ENCODE measurements at regions not wholly inside any gene's neighbourhood (a gene's known extent, or its start where the extent isn't known, plus 50 kb on each side); places are given as distances from the start of the nearest gene placed in this dataset.

DNA sequence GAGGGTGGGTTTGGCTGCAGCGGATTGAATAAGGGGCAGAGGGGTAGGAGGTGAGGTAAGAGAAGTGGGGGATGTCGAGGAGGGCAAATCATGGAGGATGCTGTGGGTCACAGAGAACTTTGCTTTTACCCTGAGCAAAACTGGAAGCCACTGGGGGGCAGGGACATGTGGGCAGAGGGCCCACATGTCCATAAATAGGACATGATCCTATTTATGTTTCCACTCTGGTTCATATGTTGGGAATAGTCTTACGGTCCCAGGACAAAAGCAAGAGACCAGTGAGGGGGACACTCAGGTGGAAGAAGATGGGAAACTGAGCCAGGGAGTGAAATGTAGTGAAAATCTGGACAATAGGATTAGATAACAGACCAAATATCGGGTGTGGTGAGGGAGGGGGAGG lies 85.5 kb upstream of the MRPS22 start:
- Histone ChIP-seq H3K9me3 (ENCODE audit: control extremely low read depth in 1 of 3, control insufficient read depth in 2 of 3, insufficient read depth in 1 of 3, low read length in 2 of 3) (peaks cover 0 to 3% (median 0%) of the 10 kb centered on the region in 3 donors), H3K36me3 (replicated peaks in 1 of 2; ENCODE audit: control extremely low read depth in 1 of 2, control insufficient read depth in 1 of 2, extremely low read depth in 1 of 2, insufficient read depth in 2 of 2, low read length in 1 of 2) (no peaks in the 10 kb centered on the region), H3K79me2 (ENCODE audit: control insufficient read depth, insufficient read depth, low read length) (no peaks in the 10 kb centered on the region), H3K4me2 (replicated peaks; ENCODE audit: low read depth, low read length, poor library complexity, severe bottlenecking) (no peak overlapping the region), H3K4me3 (ENCODE audit: control extremely low read depth in 1 of 5, extremely low read depth in 1 of 5, insufficient read depth in 1 of 5, low read depth in 2 of 5, low read length in 4 of 5) (no peak overlapping the region), H3K27me3 (replicated peaks in 1 of 4; ENCODE audit: control extremely low read depth in 1 of 4, control insufficient read depth in 3 of 4, insufficient read depth in 4 of 4, low read length in 3 of 4) (peaks cover 0 to 4% (median 0%) of the 10 kb centered on the region in 4 experiments), H3K4me1 (ENCODE audit: control insufficient read depth in 2 of 2, insufficient read depth in 2 of 2, low read length in 2 of 2) (no peaks in the 10 kb centered on the region), H2AFZ (ENCODE audit: insufficient read depth, low read depth, low read length, poor library complexity, severe bottlenecking) (no peak overlapping the region), H4K20me1 (ENCODE audit: control insufficient read depth, insufficient read depth, low read length, poor library complexity, severe bottlenecking) (no peaks in the 10 kb centered on the region), H3K9ac (ENCODE audit: low read length) (no peak overlapping the region), H3K27ac (ENCODE audit: low read length in 2 of 2) (no peak overlapping the region)
- intact Hi-C loops (cut with micrococcal nuclease): no loop called here
- no peaks in the 10 kb centered on the region for H3K4me1 Mint-ChIP-seq
- no peaks in the 10 kb centered on the region for H3K9me3 Mint-ChIP-seq (ENCODE audit: insufficient read depth)
- WGBS (ENCODE audit: insufficient coverage): 77% methylated on average over 4 of the region's 4 CpGs
- H3K27me3 Mint-ChIP-seq: peaks cover 25% of the 10 kb centered on the region
- DNase-seq (no peak), ATAC-seq (ENCODE audit: low read depth) (no peak)
- no peak overlapping the region for H3K27ac Mint-ChIP-seq
- ChIA-PET POLR2A (no interaction called here), CTCF (no interaction called here)
- TF ChIP-seq, protein P1, sequence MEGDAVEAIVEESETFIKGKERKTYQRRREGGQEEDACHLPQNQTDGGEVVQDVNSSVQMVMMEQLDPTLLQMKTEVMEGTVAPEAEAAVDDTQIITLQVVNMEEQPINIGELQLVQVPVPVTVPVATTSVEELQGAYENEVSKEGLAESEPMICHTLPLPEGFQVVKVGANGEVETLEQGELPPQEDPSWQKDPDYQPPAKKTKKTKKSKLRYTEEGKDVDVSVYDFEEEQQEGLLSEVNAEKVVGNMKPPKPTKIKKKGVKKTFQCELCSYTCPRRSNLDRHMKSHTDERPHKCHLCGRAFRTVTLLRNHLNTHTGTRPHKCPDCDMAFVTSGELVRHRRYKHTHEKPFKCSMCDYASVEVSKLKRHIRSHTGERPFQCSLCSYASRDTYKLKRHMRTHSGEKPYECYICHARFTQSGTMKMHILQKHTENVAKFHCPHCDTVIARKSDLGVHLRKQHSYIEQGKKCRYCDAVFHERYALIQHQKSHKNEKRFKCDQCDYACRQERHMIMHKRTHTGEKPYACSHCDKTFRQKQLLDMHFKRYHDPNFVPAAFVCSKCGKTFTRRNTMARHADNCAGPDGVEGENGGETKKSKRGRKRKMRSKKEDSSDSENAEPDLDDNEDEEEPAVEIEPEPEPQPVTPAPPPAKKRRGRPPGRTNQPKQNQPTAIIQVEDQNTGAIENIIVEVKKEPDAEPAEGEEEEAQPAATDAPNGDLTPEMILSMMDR (IDR thresholded peaks at IDR 0.05): no peak
- no peak for TF ChIP-seq EZH2 (IDR thresholded peaks at IDR 0.05; ENCODE audit: borderline replicate concordance, insufficient read depth, low read depth, low read length, poor library complexity, severe bottlenecking)
- no peak overlapping the region for H3K4me3 Mint-ChIP-seq

DNA sequence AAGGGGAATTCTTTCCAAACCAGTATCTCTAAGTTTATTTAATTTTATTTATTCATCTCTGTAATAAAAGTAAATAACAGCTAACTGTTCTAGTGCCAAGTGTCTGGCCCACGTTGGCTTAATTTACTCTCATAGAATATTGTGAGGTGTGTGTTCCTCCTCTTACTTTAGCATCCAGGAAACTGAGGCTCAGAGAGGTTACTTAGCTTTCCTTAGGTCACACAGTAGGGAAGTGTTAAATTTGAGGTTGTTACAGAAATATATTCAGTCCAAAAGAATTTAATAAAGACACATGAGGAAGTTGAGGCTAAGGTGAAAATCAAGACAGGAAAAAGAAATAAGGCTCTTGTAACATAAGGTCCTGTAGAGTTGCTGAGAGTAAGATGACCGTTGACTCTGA lies 84.4 kb upstream of the MRPS22 start:
- no peak overlapping the region for H3K27ac Mint-ChIP-seq
- H3K27me3 Mint-ChIP-seq: peaks cover 23% of the 10 kb centered on the region
- Histone ChIP-seq H4K20me1 (ENCODE audit: control insufficient read depth, insufficient read depth, low read length, poor library complexity, severe bottlenecking) (no peaks in the 10 kb centered on the region), H3K79me2 (ENCODE audit: control insufficient read depth, insufficient read depth, low read length) (no peaks in the 10 kb centered on the region), H3K4me1 (ENCODE audit: control insufficient read depth in 2 of 2, insufficient read depth in 2 of 2, low read length in 2 of 2) (no peaks in the 10 kb centered on the region), H3K36me3 (replicated peaks in 1 of 2; ENCODE audit: control extremely low read depth in 1 of 2, control insufficient read depth in 1 of 2, extremely low read depth in 1 of 2, insufficient read depth in 2 of 2, low read length in 1 of 2) (no peaks in the 10 kb centered on the region), H3K4me2 (replicated peaks; ENCODE audit: low read depth, low read length, poor library complexity, severe bottlenecking) (no peak overlapping the region), H3K27ac (ENCODE audit: low read length in 2 of 2) (no peak overlapping the region), H3K9ac (ENCODE audit: low read length) (no peak overlapping the region), H2AFZ (ENCODE audit: insufficient read depth, low read depth, low read length, poor library complexity, severe bottlenecking) (no peak overlapping the region), H3K9me3 (ENCODE audit: control extremely low read depth in 1 of 3, control insufficient read depth in 2 of 3, insufficient read depth in 1 of 3, low read length in 2 of 3) (peaks cover 0 to 3% (median 0%) of the 10 kb centered on the region in 3 donors), H3K27me3 (replicated peaks in 1 of 4; ENCODE audit: control extremely low read depth in 1 of 4, control insufficient read depth in 3 of 4, insufficient read depth in 4 of 4, low read length in 3 of 4) (peaks cover 0 to 4% (median 0%) of the 10 kb centered on the region in 4 experiments), H3K4me3 (ENCODE audit: control extremely low read depth in 1 of 5, extremely low read depth in 1 of 5, insufficient read depth in 1 of 5, low read depth in 2 of 5, low read length in 4 of 5) (no peak overlapping the region)
- ATAC-seq (ENCODE audit: low read depth): no peak
- intact Hi-C loops (cut with micrococcal nuclease): no loop called here
- no peak overlapping the region for H3K4me3 Mint-ChIP-seq
- ChIA-PET POLR2A (no interaction called here), CTCF (no interaction called here)
- DNase-seq: no peak
- no peaks in the 10 kb centered on the region for H3K9me3 Mint-ChIP-seq (ENCODE audit: insufficient read depth)
- TF ChIP-seq EZH2 (IDR thresholded peaks at IDR 0.05; ENCODE audit: borderline replicate concordance, insufficient read depth, low read depth, low read length, poor library complexity, severe bottlenecking): no peak
- TF ChIP-seq, protein P1 (IDR thresholded peaks at IDR 0.05): no peak
- H3K4me1 Mint-ChIP-seq: no peaks in the 10 kb centered on the region
- WGBS (ENCODE audit: insufficient coverage): no CpG with 5 or more reads among the region's 2 CpGs

Data from B cell (primary cell).